ENCODE measurements at regions not wholly inside any gene's neighbourhood (a gene's known extent, or its start where the extent isn't known, plus 50 kb on each side); places are given as distances from the start of the nearest gene placed in this dataset.

DNA sequence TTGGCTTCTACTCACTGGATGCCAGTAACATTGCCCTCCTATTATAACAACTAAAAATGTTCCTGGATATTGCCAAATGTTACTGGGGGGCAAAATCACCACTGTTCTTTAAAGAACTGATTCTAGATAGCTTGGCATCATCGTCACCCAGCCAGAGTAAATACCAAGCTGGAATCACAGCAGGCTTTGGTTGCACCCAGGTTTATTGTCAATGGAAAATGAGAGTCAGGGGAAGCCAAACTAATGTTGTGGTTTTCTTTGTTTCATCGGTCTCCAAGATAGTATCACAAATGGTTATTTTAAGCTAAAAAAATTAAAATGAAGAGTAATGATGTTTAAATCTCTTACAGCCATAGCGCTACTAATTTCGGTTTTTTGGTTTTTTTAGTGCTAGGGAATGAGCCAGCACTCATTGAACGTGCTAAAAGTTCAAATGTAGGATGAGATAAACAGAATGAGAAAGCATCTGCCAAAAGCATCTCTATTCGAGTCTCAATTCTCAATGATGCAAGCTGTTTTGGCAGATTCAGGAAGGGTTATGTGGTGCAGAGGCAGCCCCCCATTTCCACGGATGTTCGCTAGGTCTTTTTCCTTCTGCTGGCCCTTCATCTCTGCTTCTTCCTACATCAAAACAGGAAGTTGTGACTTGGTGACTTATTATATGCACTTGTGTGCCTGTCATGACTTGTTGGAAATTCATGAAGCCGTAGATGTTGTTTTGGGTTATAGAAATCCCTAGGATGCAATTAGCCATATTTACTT, 558.0 kb downstream of the EBF1 start:
- ChIA-PET CTCF (interaction anchor here (0.7 to 1.5 kb wide), 2 partner anchors 367 to 467 kb away, joined by 3 read pairs; no protein-coding TSS in a partner anchor), POLR2A (interaction anchor here (0.6 to 0.7 kb wide), 2 partner anchors 48 to 242 kb away, joined by 3 read pairs; no protein-coding TSS in a partner anchor)
- DNase-seq (ENCODE audit: unreplicated experiment): no peak
- TF ChIP-seq, protein P1, sequence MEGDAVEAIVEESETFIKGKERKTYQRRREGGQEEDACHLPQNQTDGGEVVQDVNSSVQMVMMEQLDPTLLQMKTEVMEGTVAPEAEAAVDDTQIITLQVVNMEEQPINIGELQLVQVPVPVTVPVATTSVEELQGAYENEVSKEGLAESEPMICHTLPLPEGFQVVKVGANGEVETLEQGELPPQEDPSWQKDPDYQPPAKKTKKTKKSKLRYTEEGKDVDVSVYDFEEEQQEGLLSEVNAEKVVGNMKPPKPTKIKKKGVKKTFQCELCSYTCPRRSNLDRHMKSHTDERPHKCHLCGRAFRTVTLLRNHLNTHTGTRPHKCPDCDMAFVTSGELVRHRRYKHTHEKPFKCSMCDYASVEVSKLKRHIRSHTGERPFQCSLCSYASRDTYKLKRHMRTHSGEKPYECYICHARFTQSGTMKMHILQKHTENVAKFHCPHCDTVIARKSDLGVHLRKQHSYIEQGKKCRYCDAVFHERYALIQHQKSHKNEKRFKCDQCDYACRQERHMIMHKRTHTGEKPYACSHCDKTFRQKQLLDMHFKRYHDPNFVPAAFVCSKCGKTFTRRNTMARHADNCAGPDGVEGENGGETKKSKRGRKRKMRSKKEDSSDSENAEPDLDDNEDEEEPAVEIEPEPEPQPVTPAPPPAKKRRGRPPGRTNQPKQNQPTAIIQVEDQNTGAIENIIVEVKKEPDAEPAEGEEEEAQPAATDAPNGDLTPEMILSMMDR (IDR thresholded peaks at IDR 0.05; ENCODE audit: unreplicated experiment): no peak
- no peak overlapping the region for H3K27ac Mint-ChIP-seq (ENCODE audit: low read depth, unreplicated experiment)
- peaks cover 19% of the 10 kb centered on the region for H3K27me3 Mint-ChIP-seq (ENCODE audit: insufficient read depth, unreplicated experiment)
- no peak overlapping the region for H3K4me3 Mint-ChIP-seq (ENCODE audit: unreplicated experiment)
- H3K36me3 Mint-ChIP-seq (ENCODE audit: insufficient read depth, unreplicated experiment): no peaks in the 10 kb centered on the region
- intact Hi-C loops (cut with micrococcal nuclease): no loop called here
- H3K9me3 Mint-ChIP-seq (ENCODE audit: unreplicated experiment): no peaks in the 10 kb centered on the region
- no peaks in the 10 kb centered on the region for H3K4me1 Mint-ChIP-seq (ENCODE audit: insufficient read depth, unreplicated experiment)
- no TSS peak for BruUV-seq (replicated peaks)

DNA sequence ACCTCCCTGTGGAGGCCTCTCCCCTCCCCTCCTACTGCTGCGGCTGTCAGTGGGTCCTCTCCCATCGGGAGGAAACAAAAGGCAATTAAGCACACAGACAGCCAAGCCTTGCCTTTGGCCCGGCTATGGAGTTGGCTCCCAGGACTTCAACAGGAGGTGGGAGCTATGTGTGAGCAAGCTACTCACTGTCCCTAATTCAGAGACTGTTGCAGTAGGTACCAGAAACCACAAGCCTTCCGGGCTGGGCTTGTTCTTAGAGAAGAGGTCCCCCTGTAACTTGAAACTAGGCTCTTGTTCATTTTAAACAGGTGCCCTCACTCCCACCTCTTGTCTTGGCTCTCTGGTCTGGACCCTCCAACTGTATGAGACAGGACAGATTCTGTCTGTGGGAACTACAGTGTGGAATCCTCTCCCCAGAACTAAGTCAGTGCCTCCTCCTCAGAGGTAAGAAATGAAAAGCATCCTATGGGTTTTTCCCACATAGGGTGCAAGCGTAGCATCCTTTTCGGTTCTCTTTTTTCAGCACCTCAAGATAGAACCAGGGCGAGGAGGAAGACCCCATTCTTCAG, 561.1 kb downstream of the EBF1 start:
- Mint-ChIP-seq H3K4me1 (ENCODE audit: insufficient read depth, unreplicated experiment) (no peaks in the 10 kb centered on the region), H3K9me3 (ENCODE audit: unreplicated experiment) (no peaks in the 10 kb centered on the region), H3K36me3 (ENCODE audit: insufficient read depth, unreplicated experiment) (no peaks in the 10 kb centered on the region), H3K4me3 (ENCODE audit: unreplicated experiment) (no peak overlapping the region), H3K27me3 (ENCODE audit: insufficient read depth, unreplicated experiment) (peaks cover 26% of the 10 kb centered on the region), H3K27ac (ENCODE audit: low read depth, unreplicated experiment) (no peak overlapping the region)
- no peak for DNase-seq (ENCODE audit: unreplicated experiment)
- intact Hi-C loops (cut with micrococcal nuclease): no loop called here
- no TSS peak for BruUV-seq (replicated peaks)
- TF ChIP-seq, protein P1 (IDR thresholded peaks at IDR 0.05; ENCODE audit: unreplicated experiment): no peak
- POLR2A ChIA-PET: no interaction called here
- CTCF ChIA-PET: interaction anchor here (0.6 kb wide), 1 partner anchor 464 kb away, joined by 3 read pairs; no protein-coding TSS in a partner anchor

DNA sequence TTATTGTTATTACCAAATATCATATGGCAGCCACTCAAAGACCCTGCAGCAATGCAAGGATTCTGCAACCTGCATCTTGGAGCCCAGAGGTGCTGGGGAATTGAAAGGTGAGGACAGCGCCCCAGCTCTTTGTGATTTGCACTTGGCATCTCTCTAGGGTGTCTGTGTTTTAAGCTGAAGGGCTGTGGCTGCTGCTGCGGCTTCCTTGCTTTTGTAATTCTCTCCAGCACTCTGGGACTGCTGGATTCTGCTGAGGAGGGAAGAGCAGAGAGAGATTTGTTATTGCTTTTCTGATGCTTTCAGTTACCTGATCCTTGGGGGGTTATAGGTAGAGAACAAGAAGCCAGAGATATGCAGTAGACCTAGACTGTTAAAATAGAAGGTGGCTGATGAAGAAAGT, 562.4 kb downstream of the EBF1 start:
- no peak for DNase-seq (ENCODE audit: unreplicated experiment)
- H3K9me3 Mint-ChIP-seq (ENCODE audit: unreplicated experiment): no peaks in the 10 kb centered on the region
- intact Hi-C loops (cut with micrococcal nuclease): no loop called here
- no peaks in the 10 kb centered on the region for H3K4me1 Mint-ChIP-seq (ENCODE audit: insufficient read depth, unreplicated experiment)
- H3K36me3 Mint-ChIP-seq (ENCODE audit: insufficient read depth, unreplicated experiment): no peaks in the 10 kb centered on the region
- CTCF ChIA-PET: no interaction called here
- POLR2A ChIA-PET: interaction anchor here (0.9 kb wide), 1 partner anchor 16 kb away, joined by 4 read pairs; no protein-coding TSS in a partner anchor
- H3K27me3 Mint-ChIP-seq (ENCODE audit: insufficient read depth, unreplicated experiment): peaks cover 26% of the 10 kb centered on the region
- TF ChIP-seq, protein P1 (IDR thresholded peaks at IDR 0.05; ENCODE audit: unreplicated experiment): no peak
- no peak overlapping the region for H3K4me3 Mint-ChIP-seq (ENCODE audit: unreplicated experiment)
- H3K27ac Mint-ChIP-seq (ENCODE audit: low read depth, unreplicated experiment): no peak overlapping the region
- no TSS peak for BruUV-seq (replicated peaks)

DNA sequence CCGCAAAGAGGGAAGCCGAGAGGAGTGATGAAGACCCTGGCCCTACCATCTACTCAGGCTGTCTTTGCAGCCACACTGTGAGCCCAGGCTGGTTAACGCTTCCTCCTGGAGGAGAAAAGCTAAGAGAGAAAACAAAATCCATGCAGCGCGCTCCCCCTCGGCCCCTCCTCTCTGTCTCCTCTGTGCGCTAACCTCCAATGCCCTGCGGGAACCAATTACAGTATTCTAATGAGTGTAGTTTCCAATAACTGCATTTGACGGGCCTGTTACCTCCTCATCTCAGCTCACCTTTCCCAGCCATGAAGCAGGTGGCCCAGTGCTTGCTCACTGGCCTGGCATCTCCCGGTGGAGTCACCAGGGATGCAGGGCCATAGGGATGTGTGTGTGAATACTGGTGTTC, 565.5 kb downstream of the EBF1 start:
- H3K27me3 Mint-ChIP-seq (ENCODE audit: insufficient read depth, unreplicated experiment): peaks cover 26% of the 10 kb centered on the region
- intact Hi-C loops (cut with micrococcal nuclease): no loop called here
- H3K4me3 Mint-ChIP-seq (ENCODE audit: unreplicated experiment): no peak overlapping the region
- no peaks in the 10 kb centered on the region for H3K36me3 Mint-ChIP-seq (ENCODE audit: insufficient read depth, unreplicated experiment)
- TF ChIP-seq, protein P1 (IDR thresholded peaks at IDR 0.05; ENCODE audit: unreplicated experiment): no peak
- ChIA-PET CTCF (interaction anchor here (0.6 kb wide), 1 partner anchor 364 kb away, joined by 3 read pairs; no protein-coding TSS in a partner anchor), POLR2A (no interaction called here)
- no peaks in the 10 kb centered on the region for H3K9me3 Mint-ChIP-seq (ENCODE audit: unreplicated experiment)
- DNase-seq (ENCODE audit: unreplicated experiment): no peak
- H3K4me1 Mint-ChIP-seq (ENCODE audit: insufficient read depth, unreplicated experiment): no peaks in the 10 kb centered on the region
- BruUV-seq (replicated peaks): no TSS peak
- H3K27ac Mint-ChIP-seq (ENCODE audit: low read depth, unreplicated experiment): no peak overlapping the region
